ENCODE measurements at regions not wholly inside any gene's neighbourhood (a gene's known extent, or its start where the extent isn't known, plus 50 kb on each side); places are given as distances from the start of the nearest gene placed in this dataset.

- in situ Hi-C loops (cut with HindIII; ENCODE audit: extremely low pct_ligation_motif_present, low pct_unique_long_range_greater_than_20kb), result no loop called here
- ATAC-seq (no peak), DNase-seq (ENCODE audit: low spot score) (no peak), FAIRE-seq (no peak)
- TF ChIP-seq TOE1 (CRISPR knock-in tag; IDR thresholded peaks at IDR 0.05) (no peak), JUN (CRISPR knock-in tag; IDR thresholded peaks at IDR 0.05) (no peak), ZNF598 (CRISPR knock-in tag; IDR thresholded peaks at IDR 0.05; ENCODE audit: borderline replicate concordance) (no peak), ZNF816 (CRISPR knock-in tag; IDR thresholded peaks at IDR 0.05; ENCODE audit: borderline replicate concordance) (no peak)
- TF ChIP-seq, protein P1, sequence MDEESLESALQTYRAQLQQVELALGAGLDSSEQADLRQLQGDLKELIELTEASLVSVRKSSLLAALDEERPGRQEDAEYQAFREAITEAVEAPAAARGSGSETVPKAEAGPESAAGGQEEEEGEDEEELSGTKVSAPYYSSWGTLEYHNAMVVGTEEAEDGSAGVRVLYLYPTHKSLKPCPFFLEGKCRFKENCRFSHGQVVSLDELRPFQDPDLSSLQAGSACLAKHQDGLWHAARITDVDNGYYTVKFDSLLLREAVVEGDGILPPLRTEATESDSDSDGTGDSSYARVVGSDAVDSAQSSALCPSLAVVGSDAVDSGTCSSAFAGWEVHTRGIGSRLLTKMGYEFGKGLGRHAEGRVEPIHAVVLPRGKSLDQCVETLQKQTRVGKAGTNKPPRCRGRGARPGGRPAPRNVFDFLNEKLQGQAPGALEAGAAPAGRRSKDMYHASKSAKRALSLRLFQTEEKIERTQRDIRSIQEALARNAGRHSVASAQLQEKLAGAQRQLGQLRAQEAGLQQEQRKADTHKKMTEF (CRISPR knock-in tag; IDR thresholded peaks at IDR 0.05), result no peak
- TF ChIP-seq, protein P2, sequence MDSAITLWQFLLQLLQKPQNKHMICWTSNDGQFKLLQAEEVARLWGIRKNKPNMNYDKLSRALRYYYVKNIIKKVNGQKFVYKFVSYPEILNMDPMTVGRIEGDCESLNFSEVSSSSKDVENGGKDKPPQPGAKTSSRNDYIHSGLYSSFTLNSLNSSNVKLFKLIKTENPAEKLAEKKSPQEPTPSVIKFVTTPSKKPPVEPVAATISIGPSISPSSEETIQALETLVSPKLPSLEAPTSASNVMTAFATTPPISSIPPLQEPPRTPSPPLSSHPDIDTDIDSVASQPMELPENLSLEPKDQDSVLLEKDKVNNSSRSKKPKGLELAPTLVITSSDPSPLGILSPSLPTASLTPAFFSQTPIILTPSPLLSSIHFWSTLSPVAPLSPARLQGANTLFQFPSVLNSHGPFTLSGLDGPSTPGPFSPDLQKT (CRISPR knock-in tag; IDR thresholded peaks at IDR 0.05; ENCODE audit: borderline replicate concordance), result no peak
- ChIA-PET CTCF (ENCODE audit: low intra/inter-chr PET ratio, low total read pairs) (no interaction called here), POLR2A (no interaction called here)
- intact Hi-C loops (cut with micrococcal nuclease; ENCODE audit: unreplicated experiment), result no loop called here
- Histone ChIP-seq H3K36me3 (replicated peaks in 1 of 2; ENCODE audit: control insufficient read depth in 1 of 2, insufficient read depth in 2 of 2, low read length in 2 of 2) (no peaks in the 10 kb centered on the region), H3K4me1 (ENCODE audit: insufficient read depth, low read length) (no peaks in the 10 kb centered on the region), H3K27ac (ENCODE audit: extremely low read length, insufficient read depth, low read length) (no peak overlapping the region), H3K27me3 (ENCODE audit: control insufficient read depth in 1 of 2, insufficient read depth in 2 of 2, low read length in 2 of 2) (no peaks in the 10 kb centered on the region), H3K9me3 (ENCODE audit: low read length) (no peaks in the 10 kb centered on the region), H3K4me3 (replicated peaks in 1 of 3; ENCODE audit: insufficient read depth in 1 of 3, low read depth in 2 of 3, low read length in 3 of 3) (no peak overlapping the region), H4K20me1 (ENCODE audit: insufficient read depth, low read length) (no peaks in the 10 kb centered on the region), H2AFZ (ENCODE audit: low read length) (no peak overlapping the region), H3K4me2 (ENCODE audit: low read depth, low read length) (no peak overlapping the region), H3K79me2 (ENCODE audit: insufficient read depth, low read length) (no peaks in the 10 kb centered on the region), H3K9ac (ENCODE audit: insufficient read depth, low read depth, low read length) (no peak overlapping the region)
- BruUV-seq (replicated peaks), result no TSS peak
- under 1% methylated on average over 8 of the region's 8 CpGs for WGBS (ENCODE audit: low lambda C conversion rate)
Measured at GRCh38 chr20:11328839-11329238, 588.9 kb upstream of the BTBD3 start.

GRCh38 chr20:11329271-11329670 lies 588.4 kb upstream of the BTBD3 start:
- ChIA-PET POLR2A (no interaction called here), CTCF (ENCODE audit: low intra/inter-chr PET ratio, low total read pairs) (no interaction called here)
- DNase-seq (ENCODE audit: low spot score) (no peak), ATAC-seq (no peak), FAIRE-seq (no peak)
- WGBS (ENCODE audit: low lambda C conversion rate), result 0% methylated on average over 1 of the region's 1 CpG
- Histone ChIP-seq H3K4me1 (ENCODE audit: insufficient read depth, low read length) (no peaks in the 10 kb centered on the region), H3K36me3 (replicated peaks in 1 of 2; ENCODE audit: control insufficient read depth in 1 of 2, insufficient read depth in 2 of 2, low read length in 2 of 2) (no peaks in the 10 kb centered on the region), H3K9me3 (ENCODE audit: low read length) (no peaks in the 10 kb centered on the region), H3K4me3 (replicated peaks in 1 of 3; ENCODE audit: insufficient read depth in 1 of 3, low read depth in 2 of 3, low read length in 3 of 3) (no peak overlapping the region), H3K27ac (ENCODE audit: extremely low read length, insufficient read depth, low read length) (no peak overlapping the region), H2AFZ (ENCODE audit: low read length) (no peak overlapping the region), H3K27me3 (ENCODE audit: control insufficient read depth in 1 of 2, insufficient read depth in 2 of 2, low read length in 2 of 2) (no peaks in the 10 kb centered on the region), H3K4me2 (ENCODE audit: low read depth, low read length) (no peak overlapping the region), H3K79me2 (ENCODE audit: insufficient read depth, low read length) (no peaks in the 10 kb centered on the region), H4K20me1 (ENCODE audit: insufficient read depth, low read length) (no peaks in the 10 kb centered on the region), H3K9ac (ENCODE audit: insufficient read depth, low read depth, low read length) (no peak overlapping the region)
- in situ Hi-C loops (cut with HindIII; ENCODE audit: extremely low pct_ligation_motif_present, low pct_unique_long_range_greater_than_20kb) (no loop called here), intact Hi-C loops (cut with micrococcal nuclease; ENCODE audit: unreplicated experiment) (no loop called here)
- no TSS peak for BruUV-seq (replicated peaks)
- TF ChIP-seq, protein P3, sequence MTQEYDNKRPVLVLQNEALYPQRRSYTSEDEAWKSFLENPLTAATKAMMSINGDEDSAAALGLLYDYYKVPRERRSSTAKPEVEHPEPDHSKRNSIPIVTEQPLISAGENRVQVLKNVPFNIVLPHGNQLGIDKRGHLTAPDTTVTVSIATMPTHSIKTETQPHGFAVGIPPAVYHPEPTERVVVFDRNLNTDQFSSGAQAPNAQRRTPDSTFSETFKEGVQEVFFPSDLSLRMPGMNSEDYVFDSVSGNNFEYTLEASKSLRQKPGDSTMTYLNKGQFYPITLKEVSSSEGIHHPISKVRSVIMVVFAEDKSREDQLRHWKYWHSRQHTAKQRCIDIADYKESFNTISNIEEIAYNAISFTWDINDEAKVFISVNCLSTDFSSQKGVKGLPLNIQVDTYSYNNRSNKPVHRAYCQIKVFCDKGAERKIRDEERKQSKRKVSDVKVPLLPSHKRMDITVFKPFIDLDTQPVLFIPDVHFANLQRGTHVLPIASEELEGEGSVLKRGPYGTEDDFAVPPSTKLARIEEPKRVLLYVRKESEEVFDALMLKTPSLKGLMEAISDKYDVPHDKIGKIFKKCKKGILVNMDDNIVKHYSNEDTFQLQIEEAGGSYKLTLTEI (CRISPR knock-in tag; conservative IDR thresholded peaks at IDR 0.05), result no peak
- TF ChIP-seq, protein P4, sequence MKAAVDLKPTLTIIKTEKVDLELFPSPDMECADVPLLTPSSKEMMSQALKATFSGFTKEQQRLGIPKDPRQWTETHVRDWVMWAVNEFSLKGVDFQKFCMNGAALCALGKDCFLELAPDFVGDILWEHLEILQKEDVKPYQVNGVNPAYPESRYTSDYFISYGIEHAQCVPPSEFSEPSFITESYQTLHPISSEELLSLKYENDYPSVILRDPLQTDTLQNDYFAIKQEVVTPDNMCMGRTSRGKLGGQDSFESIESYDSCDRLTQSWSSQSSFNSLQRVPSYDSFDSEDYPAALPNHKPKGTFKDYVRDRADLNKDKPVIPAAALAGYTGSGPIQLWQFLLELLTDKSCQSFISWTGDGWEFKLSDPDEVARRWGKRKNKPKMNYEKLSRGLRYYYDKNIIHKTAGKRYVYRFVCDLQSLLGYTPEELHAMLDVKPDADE (CRISPR knock-in tag; IDR thresholded peaks at IDR 0.05), result no peak
- TF ChIP-seq ZNF468 (CRISPR knock-in tag; IDR thresholded peaks at IDR 0.05) (no peak), ZNF317 (CRISPR knock-in tag; IDR thresholded peaks at IDR 0.05) (no peak), DNMT3B (CRISPR knock-in tag; conservative IDR thresholded peaks at IDR 0.05) (no peak), ZIK1 (CRISPR knock-in tag; IDR thresholded peaks at IDR 0.05; ENCODE audit: borderline replicate concordance, low read depth) (no peak), ZNF121 (CRISPR knock-in tag; IDR thresholded peaks at IDR 0.05) (no peak), EED (CRISPR knock-in tag; IDR thresholded peaks at IDR 0.05) (no peak), HDAC1 (CRISPR knock-in tag; IDR thresholded peaks at IDR 0.05) (no peak)
